HG03175 (cell line): ENCODE measurements at regions not wholly inside any gene's neighbourhood (a gene's known extent, or its start where the extent isn't known, plus 50 kb on each side); places are given as distances from the start of the nearest gene placed in this dataset.

ENCODE experiments used
- ATAC-seq: cut with Tn5 transposase; IDR thresholded peaks from one replicate; pipeline ENCODE4 v1.9.1; 2021; ENCODE audit warnings: mild to moderate bottlenecking, moderate library complexity; ENCODE audit not compliant: unreplicated experiment

GRCh38 chr17:72206376-72206775 lies 85.6 kb downstream of the SOX9 start:
- ATAC-seq = no peak

DNA sequence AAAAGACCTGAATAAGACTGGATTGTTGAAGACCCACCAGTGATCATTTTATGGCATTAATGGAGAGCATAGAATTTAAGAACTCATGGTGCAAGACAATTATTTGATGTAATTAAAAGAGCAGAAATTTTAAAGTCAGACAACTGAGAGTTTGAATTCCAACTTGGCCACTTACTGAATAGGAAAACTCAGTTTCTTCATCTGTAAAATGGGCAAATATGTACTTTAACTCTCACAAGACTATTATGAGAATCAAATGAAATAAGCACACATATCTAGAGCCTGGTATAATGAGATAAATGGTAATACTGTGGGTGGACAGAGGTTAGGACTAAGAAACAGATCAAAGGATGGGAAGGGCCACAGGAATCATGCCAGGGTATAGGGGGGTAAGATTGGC lies 88.0 kb downstream of the SOX9 start:
- ATAC-seq = no peak

DNA sequence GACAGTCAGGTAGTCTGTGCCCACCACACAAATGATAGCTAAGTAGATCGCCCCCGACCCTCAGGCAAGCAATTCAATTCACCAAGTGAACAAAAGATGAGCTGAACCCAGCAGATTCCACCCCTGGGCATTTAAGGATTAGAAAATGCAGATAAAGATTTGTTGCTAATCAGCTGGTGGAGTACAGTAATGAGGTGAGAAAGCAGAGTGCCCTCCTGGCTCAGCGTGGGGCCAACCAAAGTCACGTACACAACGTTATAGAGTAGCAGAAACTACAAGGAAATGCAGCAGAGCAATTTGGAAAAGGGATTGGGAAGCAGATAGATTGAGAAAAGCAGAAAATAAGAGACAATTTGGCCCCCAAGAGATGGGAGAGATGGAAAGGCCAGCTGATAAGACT lies 91.2 kb downstream of the SOX9 start:
- no peak for ATAC-seq

DNA sequence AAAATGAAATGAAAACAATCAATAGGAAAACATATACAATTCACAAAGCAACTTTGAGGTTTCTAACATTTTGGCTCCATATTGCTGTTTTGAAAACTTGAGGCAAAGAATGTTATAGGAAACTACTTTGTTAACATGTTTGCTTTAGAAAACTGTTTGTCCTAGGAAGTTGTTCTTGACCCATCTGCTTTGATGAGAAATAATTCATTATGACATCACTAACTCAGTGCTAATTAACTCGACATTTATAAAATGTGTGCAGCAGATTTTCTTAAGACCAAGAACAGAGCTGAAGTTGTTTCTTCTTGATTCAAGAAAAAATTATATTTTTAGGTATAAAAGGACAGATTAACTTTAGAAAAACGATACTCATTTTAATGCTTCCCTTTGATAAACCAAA lies 94.7 kb downstream of the SOX9 start:
- no peak for ATAC-seq

- no peak for ATAC-seq
Measured at GRCh38 chr17:72215928-72216327, 95.1 kb downstream of the SOX9 start.

GRCh38 chr17:72219137-72219823 lies 98.5 kb downstream of the SOX9 start:
- no peak for ATAC-seq

- no peak for ATAC-seq
Measured at GRCh38 chr17:72219824-72220493, 99.1 kb downstream of the SOX9 start.

- no peak for ATAC-seq
Measured at GRCh38 chr17:72222661-72223380, 102.0 kb downstream of the SOX9 start.

DNA sequence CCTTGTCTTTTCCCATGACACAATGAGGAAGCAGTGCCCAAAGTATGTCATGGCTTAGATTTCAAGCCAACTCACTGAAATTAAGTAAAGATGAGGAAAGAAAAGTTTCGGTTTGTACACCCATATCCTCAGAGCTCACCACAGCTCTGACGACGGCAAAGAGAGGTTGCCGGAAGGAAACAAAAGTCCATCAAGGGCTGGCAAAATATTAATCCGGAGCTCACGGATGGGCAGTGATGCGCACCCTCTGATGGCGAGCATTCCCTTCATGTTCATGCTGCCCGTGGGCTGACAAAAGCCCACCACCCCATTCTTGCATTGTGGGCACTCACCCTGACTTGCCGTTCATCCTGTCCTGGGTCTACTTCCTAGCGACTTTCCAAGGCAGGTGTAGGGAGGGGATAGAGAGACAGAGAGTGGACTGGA lies 103.1 kb downstream of the SOX9 start:
- no peak for ATAC-seq

DNA sequence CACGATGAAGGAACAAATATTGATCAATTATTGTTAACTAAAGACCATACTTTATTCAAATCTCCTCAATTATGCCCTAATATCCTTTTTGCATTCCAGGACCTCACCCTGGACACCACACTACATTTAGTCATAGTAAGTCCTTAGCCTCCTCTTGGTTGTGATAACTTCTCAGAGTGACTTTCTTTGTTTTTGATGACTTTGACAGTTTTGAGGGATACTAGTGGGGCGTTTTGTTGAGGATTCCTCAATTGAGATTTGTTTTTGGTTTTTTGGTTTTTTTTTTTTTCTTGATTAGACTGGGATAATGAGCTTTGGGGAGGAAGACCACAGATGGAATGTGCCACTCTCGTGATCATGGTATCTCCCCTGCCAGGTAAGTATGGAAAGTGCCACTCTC lies 105.5 kb downstream of the SOX9 start:
- no peak for ATAC-seq

DNA sequence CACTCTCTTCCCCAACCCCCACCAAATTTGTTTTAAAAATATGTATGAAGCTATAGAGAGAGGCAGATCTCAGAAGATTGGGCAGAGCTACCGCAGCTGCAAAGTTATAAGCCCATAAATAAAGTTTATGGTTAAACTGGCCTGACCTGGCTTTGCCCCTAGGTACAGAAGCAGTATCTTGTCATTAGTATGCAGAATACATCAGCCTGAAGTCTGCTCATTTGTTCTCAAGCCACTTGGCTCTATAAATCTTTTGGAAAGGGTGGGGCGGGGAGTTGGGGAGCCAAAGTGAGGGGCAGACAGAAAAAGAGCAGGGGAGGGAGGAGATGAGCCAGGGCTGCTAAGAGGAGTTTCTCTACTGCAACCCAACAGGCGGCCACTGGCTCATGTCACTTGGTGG lies 113.2 kb downstream of the SOX9 start:
- no peak for ATAC-seq

DNA sequence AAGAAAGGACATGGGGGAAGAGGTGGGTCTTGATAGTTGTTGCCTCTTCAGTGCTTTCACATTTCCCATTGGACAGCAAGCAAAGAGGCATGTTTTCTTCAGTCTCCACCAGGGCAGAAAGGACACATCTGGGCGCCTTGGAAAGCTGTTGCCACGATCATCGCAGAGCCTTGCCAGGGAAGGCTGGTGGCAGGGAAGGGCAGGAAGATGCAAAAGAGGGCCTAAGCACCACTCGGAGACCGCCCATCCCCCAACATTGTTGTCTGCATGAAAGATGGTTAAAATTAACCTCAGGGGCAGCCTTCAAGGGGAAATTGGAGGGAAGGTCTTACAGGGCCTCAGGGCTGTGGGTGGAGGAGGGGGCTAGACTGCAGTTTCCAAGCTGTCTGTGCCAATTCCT lies 114.2 kb downstream of the SOX9 start:
- ATAC-seq = no peak

DNA sequence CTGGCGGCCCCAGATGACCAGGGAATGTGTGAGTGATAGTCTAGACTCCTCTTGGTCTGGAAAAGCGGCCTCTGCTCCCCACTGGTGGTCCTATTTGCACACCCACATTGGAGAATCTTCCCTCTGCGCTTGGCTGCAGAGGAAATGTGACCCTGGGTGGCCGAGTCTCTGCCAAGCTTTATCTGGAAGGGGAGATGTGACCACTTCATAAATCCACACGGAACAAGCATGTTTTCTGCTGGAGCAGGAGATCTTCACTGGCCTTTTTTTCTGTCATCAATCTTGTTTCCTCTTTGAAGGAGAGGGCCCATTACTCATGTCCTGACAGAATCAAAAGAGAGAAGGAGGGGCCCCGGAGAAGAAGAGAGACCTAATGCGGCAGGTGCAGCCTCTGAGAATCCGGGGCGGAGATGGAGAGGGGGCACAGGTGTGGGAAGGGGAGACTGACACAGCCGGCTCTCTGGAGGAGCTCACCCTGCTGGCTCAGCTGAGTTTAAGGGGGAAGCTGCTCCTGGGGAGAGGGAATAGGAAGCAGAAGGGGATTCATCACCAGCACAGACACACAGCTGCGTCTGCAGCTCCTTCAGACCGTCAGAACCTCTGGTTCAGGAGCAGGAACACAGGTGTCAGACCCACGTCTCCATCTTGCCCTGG lies 116.3 kb downstream of the SOX9 start:
- ATAC-seq = no peak

DNA sequence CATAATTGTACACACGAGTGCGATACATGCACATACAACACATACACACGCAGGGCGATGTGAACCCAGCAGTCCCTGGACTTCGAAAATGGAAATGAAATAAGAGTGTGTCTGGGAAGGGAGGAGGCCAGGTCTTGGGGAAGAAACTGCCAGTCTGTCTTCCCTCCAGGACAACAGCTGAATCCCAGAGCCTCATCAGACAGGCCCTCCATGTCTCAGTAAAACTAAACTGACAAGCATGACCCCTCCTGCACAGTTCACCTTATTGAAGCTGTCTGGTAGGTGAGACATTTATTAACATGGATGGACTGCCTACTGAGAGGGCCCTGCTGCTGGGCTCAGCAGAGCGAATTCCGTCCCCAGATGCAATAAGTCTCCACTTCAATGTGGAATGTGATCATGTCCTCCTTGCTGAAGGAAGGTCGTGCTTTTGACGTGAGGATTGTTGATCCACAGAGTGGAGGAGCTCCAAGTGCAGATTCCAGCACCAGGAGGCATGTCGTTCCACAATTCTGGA lies 117.4 kb downstream of the SOX9 start:
- ATAC-seq = no peak

GRCh38 chr17:72239548-72239947 lies 118.7 kb downstream of the SOX9 start:
- no peak for ATAC-seq

DNA sequence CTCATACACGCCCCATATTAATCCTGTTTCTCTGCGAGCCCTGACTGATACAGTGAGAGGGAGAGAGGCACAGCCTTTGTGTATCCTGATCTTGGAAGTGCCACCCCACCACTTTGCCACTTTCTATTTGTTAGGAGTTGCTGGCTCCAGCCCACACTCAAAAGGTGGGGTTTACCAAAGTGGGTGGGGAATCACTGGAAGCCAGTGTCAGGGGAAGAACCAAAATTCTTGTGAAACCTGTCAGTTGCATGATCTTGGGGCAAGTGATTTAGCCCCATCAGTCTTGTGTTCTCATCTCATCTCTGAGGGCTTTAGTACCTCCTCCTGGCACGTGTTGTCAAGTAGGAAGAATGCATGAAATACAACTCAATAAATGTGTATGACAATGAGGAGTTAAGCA lies 119.5 kb downstream of the SOX9 start:
- ATAC-seq = no peak

DNA sequence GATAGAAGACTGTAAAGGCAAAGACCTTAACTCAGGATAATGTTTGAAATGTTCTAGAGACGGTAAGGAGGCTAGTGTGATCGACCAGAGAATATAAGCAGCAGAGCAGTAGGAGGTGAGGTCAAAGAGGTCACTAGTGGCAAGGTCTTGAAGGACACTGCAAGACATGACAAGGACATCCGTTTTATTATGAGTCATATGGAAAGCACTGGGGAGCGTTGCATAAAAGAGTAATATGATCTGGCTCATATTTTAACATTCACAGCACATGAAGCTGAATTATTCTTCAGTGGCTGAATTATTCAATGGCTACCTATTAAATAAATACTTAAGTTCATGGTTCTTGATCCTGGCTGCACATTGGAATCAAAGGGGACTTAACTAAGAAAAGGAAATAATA lies 123.7 kb downstream of the SOX9 start:
- ATAC-seq = no peak

- ATAC-seq = no peak
Measured at GRCh38 chr17:72244956-72245355, 124.1 kb downstream of the SOX9 start.

GRCh38 chr17:72249441-72249840 lies 128.6 kb downstream of the SOX9 start:
- ATAC-seq = no peak

- no peak for ATAC-seq
Measured at GRCh38 chr17:72250206-72250605, 129.4 kb downstream of the SOX9 start.

GRCh38 chr17:72253597-72253996 lies 132.8 kb downstream of the SOX9 start:
- no peak for ATAC-seq
